DMS79 (cell line): ENCODE measurements at regions not wholly inside any gene's neighbourhood (a gene's known extent, or its start where the extent isn't known, plus 50 kb on each side); places are given as distances from the start of the nearest gene placed in this dataset.

Experiments used
- DNase-seq: peaks from one replicate; lab custom pipeline; 2025; lab: John Stamatoyannopoulos, UW

DNA sequence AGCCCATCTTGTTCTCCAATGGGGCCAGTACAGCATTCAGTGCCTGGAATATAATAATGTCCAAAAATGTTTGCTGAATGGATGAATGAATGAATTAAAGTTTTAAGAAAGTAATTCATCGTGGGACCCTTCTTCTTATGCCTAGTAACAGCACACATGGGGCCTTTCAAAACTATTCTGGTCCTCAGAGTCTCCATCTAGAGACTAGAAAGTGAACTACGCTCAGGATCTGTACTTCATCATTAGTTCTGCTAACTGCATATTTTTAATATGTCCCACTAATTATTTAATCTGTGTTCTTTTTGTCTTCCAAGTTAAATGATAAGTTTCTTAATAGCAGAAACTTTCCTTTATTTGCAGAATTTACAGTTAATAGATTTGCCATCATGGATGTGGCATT lies 172.5 kb downstream of the SMAD2 start:
- no peak for DNase-seq

DNA sequence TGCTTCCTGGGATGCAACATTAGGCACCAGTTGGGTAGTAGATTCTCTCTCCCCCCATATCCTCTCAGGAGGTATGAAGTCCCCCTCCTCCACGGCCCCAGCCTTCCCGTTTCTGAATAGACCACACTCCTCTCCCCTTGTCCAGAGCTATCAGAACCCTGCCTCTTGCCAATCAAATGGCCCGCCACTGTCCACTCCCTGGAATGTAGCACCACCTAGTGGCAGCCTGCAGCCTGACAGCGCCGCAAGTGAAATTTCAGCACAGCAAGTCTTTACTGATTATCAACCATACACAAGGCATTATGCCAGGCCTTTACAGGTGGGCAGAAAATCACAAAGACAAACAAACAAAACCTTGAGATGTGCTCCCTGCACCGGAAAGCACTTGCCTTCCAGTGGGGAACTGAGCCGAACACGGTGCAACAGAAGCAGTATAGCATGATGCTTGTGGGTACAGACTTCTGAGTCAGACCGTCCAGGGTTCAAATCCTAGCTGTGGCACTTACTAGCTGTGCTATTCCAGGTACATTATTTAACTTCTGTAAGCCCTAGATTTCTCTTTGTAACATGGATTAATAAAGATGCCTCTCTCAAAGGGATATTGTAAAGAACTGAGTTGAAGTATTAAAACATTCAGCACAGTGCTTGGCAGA lies 174.0 kb downstream of the SMAD2 start:
- DNase-seq = peak; percentile 41

GRCh38 chr18:47755102-47755456 lies 175.4 kb downstream of the SMAD2 start:
- DNase-seq = no peak

GRCh38 chr18:47754311-47755101 lies 176.0 kb downstream of the SMAD2 start:
- peak; percentile 11 for DNase-seq

- DNase-seq = no peak
Measured at GRCh38 chr18:47752796-47753645, 177.4 kb downstream of the SMAD2 start.

DNA sequence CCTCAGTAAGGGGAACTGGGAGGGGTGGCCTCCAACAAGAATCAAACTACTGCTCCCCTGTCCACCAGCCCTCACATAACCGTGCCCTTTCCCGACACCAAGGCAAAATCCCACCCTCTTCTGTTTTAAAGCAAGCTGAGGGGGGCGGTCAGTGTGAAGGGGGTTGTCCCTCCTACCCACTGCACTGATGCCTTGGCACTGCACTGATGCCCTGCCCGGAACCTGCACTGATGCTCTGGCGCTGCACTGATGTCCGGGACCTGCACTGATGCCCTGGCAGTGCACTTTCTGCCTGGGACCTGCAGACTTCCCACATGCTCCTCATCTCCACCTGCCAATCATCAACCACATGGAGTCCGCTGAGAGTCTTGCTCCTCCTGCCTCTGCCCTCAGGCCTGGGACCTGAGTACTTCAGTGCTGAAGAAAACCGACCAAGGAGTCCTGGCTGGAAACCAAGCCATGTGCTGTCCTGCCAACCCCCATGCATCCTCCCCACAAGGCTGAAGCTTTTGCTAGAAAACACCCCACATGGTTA lies 179.5 kb downstream of the SMAD2 start:
- DNase-seq = no peak

DNA sequence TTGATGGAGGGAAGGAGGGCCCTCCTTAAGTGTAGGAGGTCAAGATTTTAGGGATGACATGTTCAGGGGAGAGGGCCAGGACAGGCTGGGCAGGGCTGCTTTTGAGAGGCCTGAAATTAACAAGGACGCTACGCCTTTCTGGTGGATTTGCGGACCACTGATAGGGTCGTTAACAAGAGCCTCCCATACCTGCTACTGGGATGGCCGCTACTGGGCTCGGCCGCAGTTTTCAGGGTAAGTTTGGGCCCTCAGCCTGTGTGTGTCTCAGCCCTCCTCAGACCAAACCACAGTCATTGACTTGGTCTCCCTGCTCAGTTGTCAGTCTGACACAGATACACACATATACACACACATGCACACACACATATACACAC lies 180.9 kb downstream of the SMAD2 start:
- DNase-seq = no peak

DNA sequence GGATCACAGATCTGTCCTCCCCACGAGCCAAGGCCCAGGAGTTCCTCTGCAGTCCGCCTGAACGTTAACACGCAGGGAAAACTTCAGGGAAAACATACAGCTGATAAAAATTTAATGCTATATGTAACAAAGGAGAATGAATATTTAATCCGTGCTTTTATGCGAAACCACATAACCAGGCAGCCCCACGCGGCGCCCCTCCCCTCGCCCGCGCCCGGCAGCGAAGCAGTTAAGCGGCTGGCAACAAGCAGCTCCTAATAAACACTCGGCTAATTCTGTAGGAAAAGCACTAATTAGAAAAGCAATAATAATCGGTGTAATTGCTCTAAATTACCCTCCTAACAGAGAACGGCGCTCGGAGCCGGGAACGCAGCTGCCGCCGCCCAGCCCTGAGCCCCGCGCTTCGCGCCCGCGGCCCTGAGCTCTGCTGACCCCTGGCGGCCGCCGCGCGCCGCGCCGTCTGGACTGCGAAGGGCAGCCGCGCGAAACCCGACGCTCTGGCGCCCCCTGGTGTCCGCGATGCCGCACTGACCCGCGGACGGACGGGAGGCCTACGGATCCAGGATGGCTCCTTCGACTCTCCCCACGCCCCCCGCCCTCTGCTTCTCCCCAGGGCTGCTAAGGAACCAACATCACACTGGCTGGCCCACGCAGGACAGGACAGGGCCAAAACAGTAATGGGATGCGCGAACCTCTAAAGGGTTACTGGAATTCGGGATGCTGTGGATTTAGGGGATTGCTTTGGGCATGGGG lies 181.4 kb downstream of the SMAD2 start:
- no peak for DNase-seq

DNA sequence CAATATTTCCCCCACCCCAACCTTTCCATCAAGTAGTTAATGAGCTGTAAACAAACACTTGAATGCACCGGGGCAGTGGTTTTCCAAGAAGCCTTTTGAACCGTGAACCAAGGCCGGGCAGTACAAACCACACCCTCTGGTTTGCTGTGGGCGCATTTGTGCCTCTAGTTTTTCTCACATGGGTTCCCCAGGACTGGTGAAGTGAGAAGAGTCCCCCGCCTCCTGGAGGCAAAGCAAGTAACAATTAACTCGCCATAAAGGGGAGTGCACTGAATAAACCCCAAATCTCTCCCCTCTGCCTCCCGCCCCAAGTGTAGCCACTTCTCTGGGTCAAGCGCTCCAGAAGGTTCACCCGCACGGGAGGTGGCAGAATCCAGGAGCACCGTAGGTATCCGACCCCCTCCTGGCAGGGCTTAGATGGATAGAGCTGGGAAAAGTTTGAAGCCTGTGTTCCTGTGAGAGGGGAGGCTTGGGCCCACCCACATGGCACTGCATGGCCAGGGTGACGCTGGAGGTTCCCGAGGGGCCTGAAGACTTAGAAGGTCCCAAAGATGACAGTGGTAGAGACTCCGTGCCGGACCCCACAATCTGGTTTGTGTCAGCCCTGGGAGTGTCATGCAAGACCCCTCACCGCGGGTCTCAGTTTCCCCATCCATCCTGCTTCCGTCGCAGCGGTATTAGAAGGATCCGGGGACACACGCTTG lies 182.2 kb downstream of the SMAD2 start:
- DNase-seq = no peak

- DNase-seq = no peak
Measured at GRCh38 chr18:47747260-47747795, 183.1 kb downstream of the SMAD2 start.

DNA sequence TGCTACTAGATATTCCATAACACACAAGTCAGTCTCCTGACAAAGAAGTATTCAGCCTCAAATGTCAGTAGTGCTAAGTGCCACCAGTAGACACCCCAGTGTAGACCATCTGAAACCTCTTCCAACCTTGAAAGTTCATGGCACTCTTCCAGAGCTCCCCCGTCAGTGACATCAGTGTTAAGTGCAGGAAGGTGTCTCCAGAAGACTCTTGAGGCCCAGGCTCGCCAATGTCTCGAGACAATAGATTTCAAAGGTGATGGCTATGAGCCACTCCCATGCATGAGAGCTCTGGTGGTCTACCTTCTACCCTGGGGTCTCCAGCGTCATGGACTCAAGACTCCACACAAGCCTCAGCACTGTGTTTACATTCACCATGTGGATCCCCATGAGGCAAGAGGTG lies 183.8 kb downstream of the SMAD2 start:
- no peak for DNase-seq

DNA sequence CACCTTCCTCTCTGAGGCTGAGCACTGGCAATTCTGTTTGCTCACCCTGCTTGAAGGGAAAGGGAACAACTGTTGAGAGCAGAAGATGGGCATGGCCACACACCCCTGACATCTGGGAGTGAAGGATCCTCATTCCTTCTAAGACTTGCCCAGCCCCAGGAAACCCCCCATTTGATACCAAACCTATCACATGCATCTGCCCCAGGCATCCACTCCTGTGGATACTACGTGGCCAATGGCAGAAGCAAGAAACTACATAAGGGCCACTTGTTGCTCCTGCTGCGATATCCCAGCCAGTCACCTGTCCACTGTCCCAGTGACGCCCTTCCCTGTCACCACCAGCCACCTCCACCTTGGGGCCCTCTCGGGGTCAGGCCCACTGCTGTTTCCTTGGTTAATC lies 185.2 kb downstream of the SMAD2 start:
- DNase-seq = no peak

GRCh38 chr18:47737956-47738355 lies 192.5 kb downstream of the SMAD2 start:
- DNase-seq = no peak

DNA sequence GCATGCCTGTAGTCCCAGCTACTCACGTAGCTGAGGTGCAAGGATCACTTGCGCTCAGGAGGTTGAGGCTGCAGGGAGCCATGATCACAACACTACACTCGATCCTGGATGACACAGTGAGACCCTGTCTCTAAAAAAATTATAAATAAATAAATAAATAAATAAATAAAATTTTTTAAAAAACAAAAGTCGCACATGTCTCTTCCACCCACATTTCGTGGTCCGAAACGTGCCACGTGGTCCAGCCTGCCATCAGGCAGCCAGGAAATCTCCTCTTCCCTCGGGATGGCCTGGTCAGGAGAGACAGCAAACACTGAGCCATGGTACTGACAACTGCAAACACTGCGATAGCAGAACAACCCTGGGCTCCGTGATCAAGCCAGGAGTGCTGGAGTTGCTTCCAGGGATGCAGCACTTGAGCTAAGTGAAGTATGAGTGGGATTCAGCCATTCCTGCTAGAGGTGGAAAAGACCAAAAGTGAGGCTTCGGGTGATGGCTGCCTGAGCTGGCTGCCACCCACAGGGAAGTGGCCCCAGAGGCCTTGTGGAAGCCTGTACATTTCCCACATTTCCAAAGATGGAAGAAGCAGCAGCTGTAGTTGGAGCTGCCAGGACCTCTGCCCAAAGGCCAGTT lies 193.1 kb downstream of the SMAD2 start:
- no peak for DNase-seq

- no peak for DNase-seq
Measured at GRCh38 chr18:47736376-47737140, 193.9 kb downstream of the SMAD2 start.

GRCh38 chr18:47735041-47735702 lies 195.3 kb downstream of the SMAD2 start:
- DNase-seq = no peak

- DNase-seq = no peak
Measured at GRCh38 chr18:47731276-47731675, 199.2 kb downstream of the SMAD2 start.

DNA sequence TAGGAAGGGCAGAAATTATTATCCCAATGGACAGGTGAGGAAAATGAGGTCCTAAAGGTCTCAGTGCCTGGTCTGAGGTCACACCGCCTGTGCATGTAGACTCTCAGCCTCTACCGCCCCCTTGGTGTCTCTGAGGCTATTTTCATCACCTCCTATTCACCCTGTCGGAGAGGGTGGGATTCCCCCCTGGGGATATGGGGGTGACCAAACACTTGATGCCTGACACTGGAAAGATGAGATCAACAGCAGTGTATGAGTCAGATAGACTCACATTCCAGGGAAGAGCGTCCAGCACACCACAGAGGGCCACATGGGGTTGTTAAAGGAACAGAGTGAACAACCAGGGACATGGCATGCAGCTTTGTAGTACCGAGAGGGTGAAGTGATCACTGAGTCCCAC lies 199.7 kb downstream of the SMAD2 start:
- no peak for DNase-seq

DNA sequence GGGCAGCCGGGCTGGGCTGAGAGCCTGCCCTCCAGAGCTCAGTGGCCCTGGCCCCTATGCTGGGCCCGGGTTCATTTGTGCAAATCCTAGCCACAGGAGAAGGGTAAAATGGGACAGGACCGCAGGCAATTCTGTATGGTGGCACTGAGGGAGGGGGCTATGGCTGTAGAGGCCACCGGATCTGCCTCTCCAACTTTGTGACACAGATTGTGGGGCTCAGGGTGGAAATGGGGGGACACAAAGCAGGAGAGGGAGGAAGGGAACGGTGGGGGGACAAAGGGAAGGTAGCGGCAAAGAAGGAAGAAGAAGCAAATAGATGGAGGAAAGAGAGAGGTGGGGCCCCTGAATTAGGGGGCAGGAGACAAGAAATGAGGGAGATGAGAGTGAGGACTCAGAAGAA lies 201.1 kb downstream of the SMAD2 start:
- no peak for DNase-seq
